Astrocyte (in vitro differentiated cells and primary cell): ENCODE measurements at regions not wholly inside any gene's neighbourhood (a gene's known extent, or its start where the extent isn't known, plus 50 kb on each side); places are given as distances from the start of the nearest gene placed in this dataset.

Experiments
- DNase-seq: peaks from one replicate; pipeline ENCODE4 v3.0.0-alpha.2; 2010; ENCODE audit warnings: low read depth
- FAIRE-seq: peaks from 2 replicates; lab custom pipeline; 2011; peaks lifted over from hg19 to GRCh38; lab: Jason Lieb, UNC
- H2AFZ ChIP-seq: 2 replicates; pipeline ENCODE4 v1.6.0; 2012; ENCODE audit warnings: low read depth, low read length, inconsistent platforms
- H3K27ac ChIP-seq: 2 replicates; pipeline ENCODE4 v1.5.1; 2011; ENCODE audit warnings: low read depth, low read length, inconsistent platforms
- H3K27me3 ChIP-seq: 2 replicates; pipeline ENCODE4 v1.6.0; 2011; ENCODE audit warnings: low read length, inconsistent platforms; ENCODE audit not compliant: insufficient read depth
- H3K36me3 ChIP-seq: 2 replicates; pipeline ENCODE4 v1.5.1; 2011; ENCODE audit warnings: low read length, inconsistent platforms; ENCODE audit not compliant: insufficient read depth
- H3K4me1 ChIP-seq: 2 replicates; pipeline ENCODE4 v1.5.1; 2011; ENCODE audit warnings: low read length, inconsistent platforms; ENCODE audit not compliant: insufficient read depth
- H3K4me2 ChIP-seq: 2 replicates; pipeline ENCODE4 v1.6.0; 2012; ENCODE audit warnings: low read length, inconsistent platforms
- H3K4me3 ChIP-seq: 2 replicates; pipeline ENCODE4 v1.5.1; 2011; ENCODE audit warnings: low read depth, mild to moderate bottlenecking, low read length, inconsistent platforms; ENCODE audit not compliant: insufficient read depth
- H3K79me2 ChIP-seq: 2 replicates; pipeline ENCODE4 v1.6.0; 2012; ENCODE audit warnings: mild to moderate bottlenecking, low read length, inconsistent platforms; ENCODE audit not compliant: insufficient read depth
- H3K9ac ChIP-seq: 2 replicates; pipeline ENCODE4 v1.6.0; 2012; ENCODE audit warnings: mild to moderate bottlenecking, low read length, inconsistent platforms
- H3K9me3 ChIP-seq: 2 replicates; pipeline ENCODE4 v1.5.1; 2012; ENCODE audit warnings: low read depth, mild to moderate bottlenecking, low read length, inconsistent platforms; ENCODE audit not compliant: insufficient read depth
- H4K20me1 ChIP-seq: 2 replicates; pipeline ENCODE4 v1.6.0; 2012; ENCODE audit warnings: low read length, inconsistent platforms; ENCODE audit not compliant: insufficient read depth
- H3K27ac Mint-ChIP-seq: one replicate; pipeline ENCODE4 v1.8.0; 2021; ENCODE audit warnings: mild to moderate bottlenecking, mixed read lengths; ENCODE audit not compliant: unreplicated experiment
- H3K27me3 Mint-ChIP-seq: one replicate; pipeline ENCODE4 v1.8.0; 2021; ENCODE audit warnings: low read depth, mixed read lengths; ENCODE audit not compliant: unreplicated experiment
- H3K36me3 Mint-ChIP-seq: one replicate; pipeline ENCODE4 v1.8.0; 2021; ENCODE audit warnings: low read depth, mixed read lengths; ENCODE audit not compliant: unreplicated experiment
- H3K4me1 Mint-ChIP-seq: one replicate; pipeline ENCODE4 v1.8.0; 2021; ENCODE audit warnings: low read depth, mixed read lengths; ENCODE audit not compliant: unreplicated experiment
- H3K4me3 Mint-ChIP-seq: one replicate; pipeline ENCODE4 v1.8.0; 2021; ENCODE audit warnings: mild to moderate bottlenecking, moderate library complexity, mixed read lengths; ENCODE audit not compliant: unreplicated experiment
- H3K9me3 Mint-ChIP-seq: one replicate; pipeline ENCODE4 v1.8.0; 2021; ENCODE audit warnings: mild to moderate bottlenecking, mixed read lengths; ENCODE audit not compliant: unreplicated experiment
- EZH2 ChIP-seq: IDR thresholded peaks from 2 replicates; pipeline ENCODE4 v1.6.1; 2012; ENCODE audit warnings: mild to moderate bottlenecking, low read length, inconsistent platforms; ENCODE audit not compliant: insufficient read depth
- TF ChIP-seq, protein P1 (sequence below): IDR thresholded peaks from 2 replicates; pipeline ENCODE4 v1.5.1; 2011; ENCODE audit warnings: low read depth, mild to moderate bottlenecking, inconsistent platforms, low read length, moderate library complexity; ENCODE audit not compliant: insufficient read depth

DNA sequence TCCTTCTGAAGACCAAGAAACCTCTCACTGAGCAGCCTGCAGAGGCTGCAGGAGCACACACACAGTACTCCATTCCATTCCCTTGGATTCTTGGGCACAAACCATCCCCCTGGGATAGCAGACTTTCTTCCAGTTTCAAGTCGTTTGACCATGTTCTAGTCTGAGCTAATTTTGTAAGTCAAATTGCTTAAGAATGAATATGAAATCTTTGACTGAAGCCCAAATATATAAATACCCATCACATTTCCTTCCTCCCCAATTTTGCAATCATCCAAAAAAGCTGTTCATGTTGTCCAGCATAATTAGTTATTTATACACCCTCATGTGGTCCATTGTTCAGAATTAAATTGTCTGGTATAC is 231.2 kb upstream of the TPRG1 start:
- H3K9ac ChIP-seq: no peak overlapping the region
- H3K4me1 ChIP-seq: peaks cover 3% of the 10 kb centered on the region
- H3K27me3 ChIP-seq: no peaks in the 10 kb centered on the region
- no peaks in the 10 kb centered on the region for H3K36me3 ChIP-seq
- no peak overlapping the region for H3K4me3 ChIP-seq
- no peak for TF ChIP-seq EZH2
- TF ChIP-seq, protein P1, sequence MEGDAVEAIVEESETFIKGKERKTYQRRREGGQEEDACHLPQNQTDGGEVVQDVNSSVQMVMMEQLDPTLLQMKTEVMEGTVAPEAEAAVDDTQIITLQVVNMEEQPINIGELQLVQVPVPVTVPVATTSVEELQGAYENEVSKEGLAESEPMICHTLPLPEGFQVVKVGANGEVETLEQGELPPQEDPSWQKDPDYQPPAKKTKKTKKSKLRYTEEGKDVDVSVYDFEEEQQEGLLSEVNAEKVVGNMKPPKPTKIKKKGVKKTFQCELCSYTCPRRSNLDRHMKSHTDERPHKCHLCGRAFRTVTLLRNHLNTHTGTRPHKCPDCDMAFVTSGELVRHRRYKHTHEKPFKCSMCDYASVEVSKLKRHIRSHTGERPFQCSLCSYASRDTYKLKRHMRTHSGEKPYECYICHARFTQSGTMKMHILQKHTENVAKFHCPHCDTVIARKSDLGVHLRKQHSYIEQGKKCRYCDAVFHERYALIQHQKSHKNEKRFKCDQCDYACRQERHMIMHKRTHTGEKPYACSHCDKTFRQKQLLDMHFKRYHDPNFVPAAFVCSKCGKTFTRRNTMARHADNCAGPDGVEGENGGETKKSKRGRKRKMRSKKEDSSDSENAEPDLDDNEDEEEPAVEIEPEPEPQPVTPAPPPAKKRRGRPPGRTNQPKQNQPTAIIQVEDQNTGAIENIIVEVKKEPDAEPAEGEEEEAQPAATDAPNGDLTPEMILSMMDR: no peak
- no peaks in the 10 kb centered on the region for H3K9me3 ChIP-seq
- FAIRE-seq (no peak), DNase-seq (no peak)
- Mint-ChIP-seq H3K4me1 (peaks cover 14% of the 10 kb centered on the region), H3K4me3 (no peak overlapping the region), H3K36me3 (peaks cover 11% of the 10 kb centered on the region), H3K27me3 (peaks cover 2% of the 10 kb centered on the region), H3K27ac (no peak overlapping the region), H3K9me3 (peaks cover 3% of the 10 kb centered on the region)
- H3K27ac ChIP-seq: no peak overlapping the region
- no peaks in the 10 kb centered on the region for H3K79me2 ChIP-seq
- no peaks in the 10 kb centered on the region for H4K20me1 ChIP-seq
- H2AFZ ChIP-seq: no peak overlapping the region
- H3K4me2 ChIP-seq: no peak overlapping the region

DNA sequence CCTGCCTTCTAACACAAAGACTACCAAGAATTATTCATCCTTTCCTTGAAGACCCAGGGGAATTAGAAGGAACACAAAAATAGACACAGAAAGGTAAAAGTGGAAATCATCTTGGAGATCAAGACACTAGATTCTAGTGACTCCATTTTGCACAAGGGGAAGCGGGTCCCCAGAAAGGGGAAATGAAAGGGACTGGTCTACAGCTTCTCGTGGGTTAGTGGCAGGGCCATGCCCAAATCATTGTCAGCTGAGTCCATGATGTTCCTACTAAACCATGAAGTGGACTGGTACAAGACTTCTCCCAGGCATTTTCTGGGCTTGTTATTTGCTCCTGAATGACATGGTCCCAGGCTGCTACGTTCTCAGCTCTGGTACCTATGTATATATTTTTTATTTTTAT is 230.7 kb upstream of the TPRG1 start:
- FAIRE-seq: no peak
- peaks cover 2% of the 10 kb centered on the region for H3K27me3 Mint-ChIP-seq
- no peak for DNase-seq

DNA sequence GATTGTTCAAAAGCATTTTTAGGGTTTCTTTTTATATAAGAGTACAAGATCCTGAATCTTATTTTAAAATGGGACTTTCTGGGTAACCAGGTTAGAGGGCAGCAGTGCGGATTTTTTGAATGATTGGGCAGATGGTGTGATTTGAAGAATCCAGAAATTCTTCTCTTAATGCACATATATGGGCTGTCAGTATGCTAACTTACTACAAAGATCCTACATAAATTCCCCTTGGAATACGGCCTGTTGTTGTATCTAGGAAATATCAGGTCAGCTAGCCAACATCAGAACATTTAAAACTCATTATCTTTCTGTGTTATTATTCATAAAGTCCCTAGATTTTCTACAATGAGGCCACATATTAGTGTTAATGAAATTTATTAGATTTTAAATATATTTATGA is 229.6 kb upstream of the TPRG1 start:
- Mint-ChIP-seq H3K9me3 (peaks cover 3% of the 10 kb centered on the region), H3K36me3 (peaks cover 15% of the 10 kb centered on the region), H3K4me3 (no peak overlapping the region), H3K4me1 (peaks cover 8% of the 10 kb centered on the region), H3K27me3 (peaks cover 2% of the 10 kb centered on the region), H3K27ac (no peak overlapping the region)
- no peak overlapping the region for H2AFZ ChIP-seq
- H3K4me1 ChIP-seq: peaks cover 6% of the 10 kb centered on the region
- DNase-seq: no peak
- H3K9me3 ChIP-seq: no peaks in the 10 kb centered on the region
- no peak overlapping the region for H3K9ac ChIP-seq
- FAIRE-seq: no peak
- H3K36me3 ChIP-seq: no peaks in the 10 kb centered on the region
- H3K4me3 ChIP-seq: no peak overlapping the region
- H3K79me2 ChIP-seq: no peaks in the 10 kb centered on the region
- no peaks in the 10 kb centered on the region for H4K20me1 ChIP-seq
- TF ChIP-seq, protein P1: no peak
- TF ChIP-seq EZH2: no peak
- H3K27ac ChIP-seq: no peak overlapping the region
- H3K4me2 ChIP-seq: no peak overlapping the region
- H3K27me3 ChIP-seq: no peaks in the 10 kb centered on the region

More for the DNA sequence above, 230.7 kb upstream of the TPRG1 start:
- Mint-ChIP-seq H3K4me3 (no peak overlapping the region), H3K27ac (no peak overlapping the region), H3K36me3 (peaks cover 13% of the 10 kb centered on the region), H3K9me3 (peaks cover 3% of the 10 kb centered on the region), H3K4me1 (peaks cover 14% of the 10 kb centered on the region)
- Histone ChIP-seq H3K4me3 (no peak overlapping the region), H3K27me3 (no peaks in the 10 kb centered on the region), H3K4me2 (no peak overlapping the region), H3K79me2 (no peaks in the 10 kb centered on the region), H3K36me3 (no peaks in the 10 kb centered on the region), H3K9me3 (no peaks in the 10 kb centered on the region), H3K27ac (no peak overlapping the region), H3K9ac (no peak overlapping the region), H2AFZ (no peak overlapping the region), H4K20me1 (no peaks in the 10 kb centered on the region), H3K4me1 (peaks cover 3% of the 10 kb centered on the region)
- no peak for TF ChIP-seq EZH2
- TF ChIP-seq, protein P1: no peak
